Adipose tissue (tissue), 3 donors: ENCODE measurements at regions not wholly inside any gene's neighbourhood (a gene's known extent, or its start where the extent isn't known, plus 50 kb on each side); places are given as distances from the start of the nearest gene placed in this dataset.

ENCODE experiments used
- H3K27ac ChIP-seq: one replicate; pipeline ENCODE4 v1.5.1; 2013; ENCODE audit warnings: low read depth, low read length
- WGBS, 3 donors: extraction: QIAGEN DNeasy Blood & Tissue Kit; methylation state at CpG; one replicate each; pipeline ENCODE4 v1.1.7; 2013; 5-methylcytosine and 5-hydroxymethylcytosine counted together
- donor health status: healthy with polysubstance abuse.
- donor health status: Bipolar disorder and iron deficiency.
- donor health status: healthy.

DNA sequence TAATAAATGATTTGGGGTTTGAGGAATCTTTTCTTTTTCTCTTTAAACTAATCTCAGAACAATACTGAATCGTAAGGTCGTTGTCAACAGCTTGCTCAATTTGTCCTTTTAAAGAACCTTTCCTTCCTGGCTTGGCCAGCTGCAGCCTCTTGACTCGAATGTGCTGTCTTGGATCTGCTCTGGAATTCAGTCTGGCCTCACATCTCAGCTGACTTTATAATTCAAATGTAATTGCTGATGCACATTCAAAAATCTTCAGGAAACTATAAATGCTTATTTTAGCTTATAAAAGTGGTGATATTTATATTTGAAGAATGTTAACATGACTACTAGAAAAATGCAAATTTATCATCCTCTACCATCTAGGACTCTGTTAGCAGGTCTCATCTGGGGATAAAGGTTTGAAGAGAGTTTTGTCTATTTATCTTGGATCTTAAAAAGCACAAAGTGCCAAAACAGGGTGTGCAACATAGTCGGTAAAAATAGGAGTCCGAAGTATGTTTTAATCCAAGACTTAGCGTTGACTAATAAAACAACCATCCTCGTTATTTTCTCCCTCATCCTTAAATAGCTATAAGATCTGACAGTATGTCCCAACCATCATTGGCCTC lies 1035.2 kb downstream of the MCTP2 start:
- H3K27ac ChIP-seq: no peak overlapping the region
- 36 to 60% (median 42%) methylated on average over 7 of the region's 7 CpGs for WGBS, 3 donors

GRCh38 chr15:95267481-95267880 lies 1036.1 kb downstream of the MCTP2 start:
- no peak overlapping the region for H3K27ac ChIP-seq
- 32 to 65% (median 55%) methylated on average over 3 of the region's 3 CpGs for WGBS, 3 donors

GRCh38 chr15:95269242-95270183 lies 1038.2 kb downstream of the MCTP2 start:
- no peak overlapping the region for H3K27ac ChIP-seq
- WGBS, 3 donors: 48 to 59% (median 56%) methylated on average over 10 of the region's 10 CpGs

- WGBS, 3 donors: 66 to 69% (median 66%) methylated on average over 4 of the region's 4 CpGs
- no peak overlapping the region for H3K27ac ChIP-seq
These were observed 1042.7 kb downstream of the MCTP2 start for GRCh38 chr15:95274101-95274500.

DNA sequence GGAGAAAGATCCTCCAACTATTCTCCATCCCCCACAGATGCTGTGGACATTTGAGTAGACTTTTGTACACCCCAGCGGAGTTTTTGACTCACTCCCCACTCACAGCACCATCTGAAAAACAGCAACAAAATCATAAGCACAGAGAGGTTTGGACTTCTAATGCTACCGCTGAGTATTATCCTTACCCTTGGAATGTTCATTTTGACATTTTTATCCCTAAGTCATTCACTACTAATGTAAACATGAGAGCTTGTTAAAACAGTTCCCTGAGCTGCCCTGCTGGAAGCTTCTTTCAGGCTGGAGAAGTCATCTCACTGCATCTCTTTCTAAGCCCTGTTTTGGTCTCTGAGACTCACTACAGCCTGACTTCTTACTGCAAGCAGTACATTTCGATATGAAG lies 1045.9 kb downstream of the MCTP2 start:
- H3K27ac ChIP-seq: no peak overlapping the region
- WGBS, 3 donors: 77 to 91% (median 85%) methylated on average over 3 of the region's 3 CpGs

- WGBS, 3 donors: 57 to 75% (median 65%) methylated on average over 6 of the region's 6 CpGs
- H3K27ac ChIP-seq: no peak overlapping the region
These were observed 1047.3 kb downstream of the MCTP2 start for GRCh38 chr15:95278532-95279245.

GRCh38 chr15:95279277-95280019 lies 1048.1 kb downstream of the MCTP2 start:
- 75 to 85% (median 79%) methylated on average over 8 of the region's 8 CpGs for WGBS, 3 donors
- H3K27ac ChIP-seq: no peak overlapping the region

GRCh38 chr15:95280711-95281110 lies 1049.3 kb downstream of the MCTP2 start:
- no peak overlapping the region for H3K27ac ChIP-seq
- 84 to 91% (median 90%) methylated on average over 5 of the region's 5 CpGs for WGBS, 3 donors

GRCh38 chr15:95281470-95281869 lies 1049.0 kb upstream of the NR2F2 start:
- WGBS, 3 donors: 61 to 85% (median 62%) methylated on average over 2 of the region's 2 CpGs

DNA sequence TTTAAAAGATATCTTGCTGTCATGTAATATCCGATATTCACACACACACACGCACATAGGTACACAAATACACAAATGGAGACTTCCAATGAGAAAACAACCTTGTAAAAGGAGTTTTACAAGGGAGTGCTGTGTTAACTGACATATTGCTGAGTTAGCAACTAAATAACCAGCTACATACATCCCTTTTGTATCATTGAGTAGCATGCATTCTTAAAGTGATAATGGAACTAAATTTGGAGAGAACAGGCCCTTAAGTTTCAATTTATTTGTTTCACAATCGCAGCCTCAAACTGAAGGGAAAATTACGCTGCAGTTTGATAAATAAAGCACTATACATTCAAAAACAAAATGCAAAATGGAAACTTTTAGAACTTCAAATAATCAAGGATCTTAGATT lies 1046.0 kb upstream of the NR2F2 start:
- H3K27ac ChIP-seq: no peak overlapping the region
- 84 to 96% (median 91%) methylated on average over 4 of the region's 4 CpGs for WGBS, 3 donors

More at GRCh38 chr15:95281470-95281869, 1049.0 kb upstream of the NR2F2 start:
- H3K27ac ChIP-seq: no peak overlapping the region

GRCh38 chr15:95284933-95285421 lies 1045.5 kb upstream of the NR2F2 start:
- no peak overlapping the region for H3K27ac ChIP-seq
- 20 to 25% (median 20%) methylated on average over 3 of the region's 3 CpGs for WGBS, 3 donors

DNA sequence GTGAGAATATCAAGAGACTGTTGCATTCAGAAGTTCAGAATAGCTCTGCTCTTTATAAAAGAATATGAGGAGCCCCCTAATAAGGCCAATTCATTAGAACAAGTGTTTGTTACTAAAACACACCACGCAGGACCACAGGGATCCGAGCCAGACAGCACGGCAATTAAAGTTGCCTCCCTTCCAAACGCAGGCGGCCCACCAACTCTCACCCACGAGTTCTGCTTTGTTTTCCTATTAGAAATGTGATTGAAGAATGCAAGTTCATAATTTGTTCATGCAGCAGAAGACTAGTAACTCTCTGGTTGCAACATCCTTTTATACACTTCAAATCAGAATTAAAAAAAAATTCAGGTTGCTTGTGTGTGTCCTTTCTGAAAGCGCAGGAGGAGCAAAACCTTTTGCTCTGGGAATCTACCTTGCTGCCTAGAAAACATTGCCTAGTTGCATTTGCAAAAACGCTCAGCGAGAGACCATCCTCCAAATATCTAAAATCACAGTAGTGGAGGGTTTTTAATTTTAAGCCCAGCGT lies 1044.1 kb upstream of the NR2F2 start:
- no peak overlapping the region for H3K27ac ChIP-seq
- 39 to 62% (median 46%) methylated on average over 10 of the region's 10 CpGs for WGBS, 3 donors

- no peak overlapping the region for H3K27ac ChIP-seq
- 68 to 83% (median 82%) methylated on average over 9 of the region's 9 CpGs for WGBS, 3 donors
These were observed 1042.8 kb upstream of the NR2F2 start for GRCh38 chr15:95287720-95288103.

DNA sequence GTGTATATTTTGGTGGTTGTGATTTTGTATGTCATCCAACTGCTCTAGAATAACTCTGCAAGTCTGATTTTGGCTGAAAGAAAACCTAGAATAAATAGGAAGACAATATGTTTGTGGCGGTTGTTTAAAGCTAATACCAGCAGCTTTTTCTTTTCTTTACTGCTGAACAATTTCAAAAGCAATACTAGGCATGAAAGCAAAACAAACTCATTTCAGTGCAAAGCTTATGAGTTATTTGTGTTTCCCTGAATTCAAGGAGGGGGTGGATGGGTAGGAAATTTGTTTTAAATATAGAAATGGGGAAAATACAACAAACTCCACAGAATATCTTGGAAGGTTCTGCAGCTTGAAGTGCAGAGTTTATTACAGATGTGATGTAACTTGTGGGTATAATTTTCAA lies 1041.9 kb upstream of the NR2F2 start:
- no peak overlapping the region for H3K27ac ChIP-seq
- 84 to 89% (median 87%) methylated on average over 1 of the region's 1 CpG for WGBS, 3 donors

- no peak overlapping the region for H3K27ac ChIP-seq
- WGBS, 3 donors: 78 to 88% (median 84%) methylated on average over 12 of the region's 12 CpGs
These were observed 1040.1 kb upstream of the NR2F2 start for GRCh38 chr15:95290176-95290974.

GRCh38 chr15:95291898-95292472 lies 1038.5 kb upstream of the NR2F2 start:
- 36 to 62% (median 58%) methylated on average over 3 of the region's 3 CpGs for WGBS, 3 donors
- H3K27ac ChIP-seq: no peak overlapping the region
